CD4-positive, alpha-beta memory T cell (primary cell): ENCODE measurements at regions not wholly inside any gene's neighbourhood (a gene's known extent, or its start where the extent isn't known, plus 50 kb on each side); places are given as distances from the start of the nearest gene placed in this dataset.

ENCODE experiments used
- CTCF ChIA-PET: fragments of 350-600 bp; sonication (Branson Sonifier 250); formaldehyde crosslinking; loops from one replicate; lab custom pipeline; 2021; ENCODE audit warnings: inconsistent platforms; ENCODE audit not compliant: partially characterized antibody; lab: Charles Lee
- POLR2A ChIA-PET: fragments of 350-600 bp; sonication (Branson Sonifier 250); formaldehyde crosslinking; loops from one replicate; lab custom pipeline; 2021; ENCODE audit not compliant: partially characterized antibody; lab: Charles Lee
- DNase-seq, 5 donors: peaks; one replicate each; pipeline versions ENCODE4 v3.0.0 to v3.0.0-alpha.2; 2020 to 2022; ENCODE audit warnings: mixed read lengths in 1 of 5
- H3K27ac ChIP-seq: one replicate; pipeline ENCODE4 v1.7.0; 2013; ENCODE audit warnings: low read depth, low read length
- H3K27me3 ChIP-seq: 2 replicates; pipeline ENCODE4 v1.7.0; 2013; ENCODE audit warnings: mild to moderate bottlenecking, low read length, moderate library complexity; ENCODE audit not compliant: insufficient read depth
- H3K36me3 ChIP-seq: 2 replicates; pipeline ENCODE4 v1.7.0; 2013; ENCODE audit warnings: mild to moderate bottlenecking, low read length, moderate library complexity; ENCODE audit not compliant: insufficient read depth
- H3K4me1 ChIP-seq: 2 replicates; pipeline ENCODE4 v1.7.0; 2013; ENCODE audit warnings: mild to moderate bottlenecking, low read length, moderate library complexity; ENCODE audit not compliant: insufficient read depth
- H3K4me3 ChIP-seq, 2 donors: one replicate each; pipeline ENCODE4 v1.7.0; 2013; ENCODE audit warnings: low read length in 2 of 2, mild to moderate bottlenecking in 1 of 2
- H3K9me3 ChIP-seq, 2 donors: one replicate each; pipeline ENCODE4 v1.7.0; 2013; ENCODE audit warnings: low read length in 2 of 2, control low read depth in 1 of 2; ENCODE audit not compliant: control insufficient read depth in 1 of 2
- H3K27ac Mint-ChIP-seq, 7 donors: one replicate each; pipeline ENCODE4 v1.8.0; 2020 to 2021; ENCODE audit warnings: mixed read lengths in 7 of 7, mild to moderate bottlenecking in 6 of 7, inconsistent platforms in 3 of 7, moderate library complexity in 3 of 7
- H3K27me3 Mint-ChIP-seq, 2 donors: one replicate each; pipeline ENCODE4 v1.8.0; 2020 to 2021; ENCODE audit warnings: mixed read lengths in 2 of 2
- H3K36me3 Mint-ChIP-seq, 2 donors: one replicate each; pipeline ENCODE4 v1.8.0; 2020 to 2021; ENCODE audit warnings: mixed read lengths in 2 of 2, inconsistent platforms in 1 of 2, mild to moderate bottlenecking in 1 of 2
- H3K4me1 Mint-ChIP-seq, 4 donors: one replicate each; pipeline ENCODE4 v1.8.0; 2020 to 2021; ENCODE audit warnings: mixed read lengths in 4 of 4, mild to moderate bottlenecking in 1 of 4
- H3K4me3 Mint-ChIP-seq, 8 donors: one replicate each; pipeline ENCODE4 v1.8.0; 2020 to 2021; ENCODE audit warnings: mixed read lengths in 8 of 8, mild to moderate bottlenecking in 7 of 8, moderate library complexity in 6 of 8, inconsistent platforms in 3 of 8
- H3K9me3 Mint-ChIP-seq, 8 donors: one replicate each; pipeline ENCODE4 v1.8.0; 2020 to 2021; ENCODE audit warnings: mixed read lengths in 8 of 8, mild to moderate bottlenecking in 5 of 8, inconsistent platforms in 3 of 8, moderate library complexity in 1 of 8
- intact Hi-C: fragments of 100-400 bp; cut with micrococcal nuclease; formaldehyde crosslinking; loops from one replicate; pipeline ENCODE4 v1.15.1; 2023

GRCh38 chr11:92642177-92642931 is 327.1 kb upstream of the MTNR1B start:
- no peaks in the 10 kb centered on the region for H3K36me3 ChIP-seq
- H3K27ac Mint-ChIP-seq = no peak overlapping the region
- no peaks in the 10 kb centered on the region for H3K4me1 ChIP-seq
- H3K9me3 ChIP-seq = no peaks in the 10 kb centered on the region
- no peak overlapping the region for H3K4me3 Mint-ChIP-seq
- H3K4me3 ChIP-seq = no peak overlapping the region
- peaks cover 0 to 4% (median 0%) of the 10 kb centered on the region in 8 donors for H3K9me3 Mint-ChIP-seq
- no peaks in the 10 kb centered on the region for H3K27me3 ChIP-seq
- H3K4me1 Mint-ChIP-seq = no peaks in the 10 kb centered on the region
- ChIA-PET POLR2A (no interaction called here), CTCF (no interaction called here)
- no peaks in the 10 kb centered on the region for H3K36me3 Mint-ChIP-seq
- H3K27me3 Mint-ChIP-seq = no peaks in the 10 kb centered on the region
- no peak overlapping the region for H3K27ac ChIP-seq
- no peak for DNase-seq
- intact Hi-C loops = no loop called here

- Histone ChIP-seq H3K4me3 (no peak overlapping the region), H3K27me3 (no peaks in the 10 kb centered on the region), H3K4me1 (no peaks in the 10 kb centered on the region), H3K27ac (no peak overlapping the region), H3K9me3 (no peaks in the 10 kb centered on the region), H3K36me3 (no peaks in the 10 kb centered on the region)
- intact Hi-C loops = no loop called here
- CTCF ChIA-PET = no interaction called here
- H3K4me3 Mint-ChIP-seq = no peak overlapping the region
- POLR2A ChIA-PET = no interaction called here
- H3K27me3 Mint-ChIP-seq = no peaks in the 10 kb centered on the region
- H3K27ac Mint-ChIP-seq = no peak overlapping the region
- no peaks in the 10 kb centered on the region for H3K4me1 Mint-ChIP-seq
- no peak for DNase-seq
- no peaks in the 10 kb centered on the region for H3K36me3 Mint-ChIP-seq
- peaks cover 0 to 4% (median 0%) of the 10 kb centered on the region in 8 donors for H3K9me3 Mint-ChIP-seq
These were observed 325.6 kb upstream of the MTNR1B start for GRCh38 chr11:92643827-92644226.

- no peak overlapping the region for H3K4me3 ChIP-seq
- intact Hi-C loops = no loop called here
- no peaks in the 10 kb centered on the region for H3K9me3 ChIP-seq
- Mint-ChIP-seq H3K4me1 (no peaks in the 10 kb centered on the region), H3K4me3 (no peak overlapping the region), H3K27me3 (no peaks in the 10 kb centered on the region), H3K36me3 (no peaks in the 10 kb centered on the region), H3K27ac (no peak overlapping the region), H3K9me3 (peaks cover 0 to 4% (median under 1%) of the 10 kb centered on the region in 8 donors)
- CTCF ChIA-PET = no interaction called here
- H3K4me1 ChIP-seq = no peaks in the 10 kb centered on the region
- H3K27me3 ChIP-seq = no peaks in the 10 kb centered on the region
- no peak for DNase-seq
- POLR2A ChIA-PET = no interaction called here
- no peaks in the 10 kb centered on the region for H3K36me3 ChIP-seq
- no peak overlapping the region for H3K27ac ChIP-seq
These were observed 324.6 kb upstream of the MTNR1B start for GRCh38 chr11:92644595-92645445.

GRCh38 chr11:92651159-92651558 is 318.3 kb upstream of the MTNR1B start:
- no peaks in the 10 kb centered on the region for H3K36me3 ChIP-seq
- H3K36me3 Mint-ChIP-seq = no peaks in the 10 kb centered on the region
- H3K4me3 ChIP-seq = no peak overlapping the region
- H3K27me3 Mint-ChIP-seq = no peaks in the 10 kb centered on the region
- no peaks in the 10 kb centered on the region for H3K4me1 Mint-ChIP-seq
- intact Hi-C loops = no loop called here
- ChIA-PET CTCF (no interaction called here), POLR2A (no interaction called here)
- peaks cover 0 to 9% (median 0%) of the 10 kb centered on the region in 8 donors for H3K9me3 Mint-ChIP-seq
- H3K4me3 Mint-ChIP-seq = no peak overlapping the region
- H3K9me3 ChIP-seq = no peaks in the 10 kb centered on the region
- H3K27ac Mint-ChIP-seq = no peak overlapping the region
- H3K27me3 ChIP-seq = no peaks in the 10 kb centered on the region
- no peak for DNase-seq
- no peak overlapping the region for H3K27ac ChIP-seq
- no peaks in the 10 kb centered on the region for H3K4me1 ChIP-seq

GRCh38 chr11:92653454-92653853 is 316.0 kb upstream of the MTNR1B start:
- intact Hi-C loops = no loop called here
- Histone ChIP-seq H3K27me3 (no peaks in the 10 kb centered on the region), H3K9me3 (no peaks in the 10 kb centered on the region), H3K27ac (no peak overlapping the region), H3K4me1 (no peaks in the 10 kb centered on the region), H3K36me3 (no peaks in the 10 kb centered on the region), H3K4me3 (no peak overlapping the region)
- Mint-ChIP-seq H3K4me1 (no peaks in the 10 kb centered on the region), H3K27ac (no peak overlapping the region), H3K36me3 (no peaks in the 10 kb centered on the region), H3K9me3 (peaks cover 0 to 9% (median 0%) of the 10 kb centered on the region in 8 donors), H3K4me3 (no peak overlapping the region), H3K27me3 (no peaks in the 10 kb centered on the region)
- ChIA-PET CTCF (no interaction called here), POLR2A (no interaction called here)
- DNase-seq = no peak

- Histone ChIP-seq H3K4me3 (no peak overlapping the region), H3K4me1 (no peaks in the 10 kb centered on the region), H3K36me3 (no peaks in the 10 kb centered on the region), H3K27me3 (no peaks in the 10 kb centered on the region), H3K27ac (no peak overlapping the region), H3K9me3 (no peaks in the 10 kb centered on the region)
- no peaks in the 10 kb centered on the region for H3K4me1 Mint-ChIP-seq
- CTCF ChIA-PET = no interaction called here
- H3K9me3 Mint-ChIP-seq = peaks cover 0 to 7% (median 0%) of the 10 kb centered on the region in 8 donors
- DNase-seq = no peak
- H3K27ac Mint-ChIP-seq = no peak overlapping the region
- no peaks in the 10 kb centered on the region for H3K36me3 Mint-ChIP-seq
- intact Hi-C loops = no loop called here
- no peak overlapping the region for H3K4me3 Mint-ChIP-seq
- POLR2A ChIA-PET = no interaction called here
- H3K27me3 Mint-ChIP-seq = no peaks in the 10 kb centered on the region
These were observed 312.7 kb upstream of the MTNR1B start for GRCh38 chr11:92656783-92657182.

- no peaks in the 10 kb centered on the region for H3K4me1 ChIP-seq
- H3K27me3 ChIP-seq = no peaks in the 10 kb centered on the region
- no peak overlapping the region for H3K27ac Mint-ChIP-seq
- ChIA-PET POLR2A (no interaction called here), CTCF (no interaction called here)
- H3K27ac ChIP-seq = no peak overlapping the region
- H3K4me3 ChIP-seq = no peak overlapping the region
- H3K9me3 Mint-ChIP-seq = peaks cover 0 to 7% (median 0%) of the 10 kb centered on the region in 8 donors
- H3K36me3 Mint-ChIP-seq = no peaks in the 10 kb centered on the region
- no peaks in the 10 kb centered on the region for H3K4me1 Mint-ChIP-seq
- H3K9me3 ChIP-seq = no peaks in the 10 kb centered on the region
- H3K4me3 Mint-ChIP-seq = no peak overlapping the region
- intact Hi-C loops = no loop called here
- DNase-seq = no peak
- no peaks in the 10 kb centered on the region for H3K27me3 Mint-ChIP-seq
- H3K36me3 ChIP-seq = no peaks in the 10 kb centered on the region
These were observed 312.2 kb upstream of the MTNR1B start for GRCh38 chr11:92657226-92657625.
